ENCODE measurements at regions not wholly inside any gene's neighbourhood (a gene's known extent, or its start where the extent isn't known, plus 50 kb on each side); places are given as distances from the start of the nearest gene placed in this dataset.
"Not testable (repeated sequence)": the region's sequence is repeated elsewhere in the genome, so short reads cannot be mapped to it uniquely, and the experiment has no call there.

DNA sequence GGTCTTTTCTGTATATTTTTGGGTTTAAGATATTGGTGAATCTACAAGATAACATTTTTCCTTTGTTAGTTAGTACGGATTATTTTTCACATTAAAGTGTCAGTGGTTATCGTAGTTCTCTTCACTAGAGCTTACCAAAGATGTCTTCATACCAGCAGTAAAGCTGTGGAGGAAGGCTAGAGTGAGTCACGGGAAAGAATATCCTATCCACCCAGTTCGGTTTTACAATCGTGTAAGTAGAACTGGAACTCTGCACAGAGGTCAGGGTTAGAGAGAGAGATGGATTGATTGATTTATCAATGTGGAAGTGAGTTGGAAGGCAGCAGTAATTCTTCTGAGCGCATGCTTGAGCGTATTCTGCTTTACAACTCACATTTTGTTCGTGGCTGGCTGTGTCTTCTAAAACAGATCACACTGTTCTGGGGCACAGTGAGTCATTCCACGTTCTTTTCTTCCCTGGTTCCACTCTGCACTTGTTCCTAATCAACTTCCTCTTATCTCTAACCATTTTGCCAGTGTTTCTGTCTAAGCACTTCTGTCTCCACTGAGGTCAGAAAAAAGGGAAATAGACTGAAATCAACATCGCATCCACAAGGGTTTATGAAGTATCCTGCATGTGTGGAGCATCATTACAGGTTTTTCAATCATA, 86.5 kb upstream of the ARRDC3 start:
- no peak for DNase-seq

DNA sequence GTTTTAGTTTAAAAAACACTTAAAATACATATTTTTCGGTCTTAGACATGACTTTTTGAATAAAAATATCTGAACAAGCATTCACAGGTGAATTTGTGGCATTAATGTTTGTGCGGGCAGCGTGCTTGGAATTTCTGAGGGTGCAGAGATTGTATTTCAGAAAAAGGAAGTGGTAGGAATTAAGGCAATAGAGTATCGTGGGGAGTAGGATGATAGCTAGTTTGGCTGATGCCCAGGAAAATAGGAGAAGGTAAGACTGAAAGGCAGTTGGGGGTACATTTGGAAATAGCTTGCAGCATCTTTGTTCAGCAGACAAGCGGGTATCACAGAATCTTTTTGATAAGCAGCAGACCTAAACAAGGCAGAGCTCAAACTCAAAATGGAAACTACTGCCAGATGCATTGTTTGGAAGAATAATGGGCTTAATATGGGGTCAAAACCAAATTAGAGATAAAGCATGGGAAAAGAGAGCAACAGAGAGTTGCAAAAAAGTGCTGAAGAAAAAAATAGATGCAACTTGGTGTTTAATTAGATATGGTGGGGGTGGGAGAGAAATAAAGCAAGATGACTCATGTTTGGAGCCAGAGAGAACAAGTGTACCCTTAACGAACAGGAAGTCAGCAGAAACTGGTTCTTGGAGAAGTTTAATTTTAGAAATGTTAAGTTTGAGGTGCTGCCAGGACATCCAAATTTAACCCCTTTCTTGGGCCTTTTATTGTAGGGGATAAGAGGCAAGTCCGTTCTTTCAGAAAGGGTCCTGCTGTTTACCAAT, 85.7 kb upstream of the ARRDC3 start:
- no peak for DNase-seq

DNA sequence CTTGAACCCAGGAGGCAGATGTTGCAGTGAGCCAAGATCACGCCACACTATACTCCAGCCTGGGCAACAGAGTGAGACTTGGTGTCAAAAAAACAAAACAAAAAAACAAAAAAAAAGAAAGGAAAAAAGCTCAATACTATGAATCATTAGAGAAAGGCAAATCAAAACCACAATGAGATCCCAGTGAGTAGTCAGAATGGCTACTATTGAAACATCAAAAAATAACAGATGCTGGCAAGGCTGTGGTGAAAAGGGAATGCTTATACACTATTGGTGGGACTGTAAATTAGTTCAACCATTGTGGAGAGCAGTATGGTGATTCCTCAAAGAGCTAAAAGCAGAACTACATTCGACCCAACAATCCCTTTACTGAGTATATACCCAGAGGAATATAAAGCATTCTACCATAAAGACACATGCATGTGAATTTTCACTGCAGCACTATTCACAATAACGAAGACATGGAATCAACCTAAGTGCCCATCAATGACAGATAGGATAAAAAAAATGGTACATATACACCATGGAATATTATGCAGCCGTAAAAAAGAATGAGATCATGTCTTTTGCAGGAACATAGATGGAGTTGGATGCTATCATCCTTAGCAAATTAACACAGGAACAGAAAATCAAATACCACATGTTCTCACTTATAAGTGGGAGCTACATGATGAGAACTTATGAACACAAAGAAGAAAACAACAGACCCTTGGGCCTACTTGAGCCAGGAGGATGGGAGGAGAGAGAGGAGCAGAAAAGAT, 81.9 kb upstream of the ARRDC3 start:
- DNase-seq, result no peak

DNA sequence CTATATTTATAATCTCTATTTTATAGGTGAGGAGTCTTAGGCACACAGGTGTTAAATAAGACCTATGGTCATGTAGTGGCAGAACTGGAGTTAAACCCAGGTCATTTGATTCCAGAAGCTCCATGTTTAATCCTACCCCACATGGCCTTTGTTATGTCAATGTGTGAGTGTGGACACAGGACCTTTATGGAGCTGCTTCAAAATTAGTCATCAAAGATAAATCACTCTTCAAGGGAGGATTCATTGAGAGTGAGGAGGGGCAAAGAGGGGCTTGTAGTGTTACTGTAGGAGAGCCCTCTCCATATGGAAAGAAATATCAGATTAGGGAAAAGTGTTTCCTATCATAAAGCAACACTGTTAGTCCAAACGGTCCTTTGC, 74.6 kb upstream of the ARRDC3 start:
- no peak for DNase-seq

DNA sequence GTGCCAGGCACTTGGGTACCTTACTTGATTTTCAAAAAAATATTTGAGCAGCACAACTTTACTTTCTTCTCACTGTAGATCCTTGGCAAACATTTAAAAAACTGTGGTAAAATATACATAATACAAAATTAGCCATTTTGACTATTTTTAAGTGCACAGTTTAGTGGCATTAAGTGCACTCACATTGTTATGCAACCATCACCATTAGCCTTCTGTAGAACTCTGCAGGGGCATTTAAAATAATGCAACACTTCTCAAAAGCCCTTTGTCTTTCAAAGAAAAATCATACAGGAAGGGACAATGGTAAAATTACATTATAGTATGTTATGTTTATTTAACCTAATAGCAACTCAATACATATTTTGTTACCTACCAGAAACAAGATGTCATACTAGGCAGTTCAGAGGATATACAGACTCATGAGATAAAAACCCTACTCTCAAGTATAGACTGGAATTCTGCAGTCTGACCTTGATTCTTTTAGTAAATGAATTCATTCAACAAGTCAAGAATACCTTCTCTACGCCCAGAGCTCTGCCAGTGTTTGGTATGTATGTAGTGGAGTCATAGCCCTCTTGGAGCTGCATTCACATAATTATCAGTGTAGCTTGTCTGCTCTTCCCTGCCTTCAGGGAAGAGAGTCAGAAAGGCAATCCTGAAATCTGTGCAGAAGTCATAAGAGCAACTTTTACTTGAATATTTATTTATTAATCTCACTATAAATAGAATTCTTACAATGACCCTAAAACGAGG, 74.0 kb upstream of the ARRDC3 start:
- DNase-seq, result no peak

DNA sequence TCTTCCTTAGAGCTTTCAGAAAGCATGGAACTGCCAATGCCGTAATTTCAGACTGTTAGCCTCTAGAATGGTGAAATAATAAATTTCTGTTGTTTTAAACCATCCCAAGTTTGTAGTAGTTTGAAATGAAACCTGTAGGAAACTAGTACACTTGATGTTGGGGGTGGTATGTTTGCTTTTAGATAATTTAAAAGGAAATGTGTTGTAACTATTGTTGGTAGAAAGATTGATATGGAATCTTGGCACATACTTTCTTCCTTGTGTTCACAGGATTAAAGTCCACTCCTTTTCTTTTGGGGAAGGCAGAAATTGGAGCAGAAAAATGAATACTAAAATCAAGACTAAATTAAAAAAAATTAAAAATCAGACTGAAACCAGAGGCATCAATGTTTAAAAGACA, 66.0 kb upstream of the ARRDC3 start:
- DNase-seq, result no peak

DNA sequence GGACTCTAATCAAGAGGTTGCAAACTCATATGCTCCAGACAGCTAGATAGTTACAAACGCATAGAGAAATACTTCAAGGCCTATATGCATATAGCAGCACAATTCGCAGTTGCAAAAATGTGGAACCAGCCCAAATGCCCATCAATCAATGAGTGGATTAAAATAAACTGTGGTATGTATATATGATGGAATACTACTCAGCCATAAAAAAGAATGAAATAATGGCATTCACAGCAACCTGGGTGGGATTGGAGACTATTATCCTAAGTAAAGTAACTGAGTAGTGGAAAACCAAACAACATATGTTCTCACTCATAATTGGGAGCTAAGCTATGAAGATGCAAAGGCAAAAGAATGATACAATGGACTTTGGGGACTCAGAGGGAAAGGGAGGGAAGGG, 65.0 kb upstream of the ARRDC3 start:
- not testable (repeated sequence) for DNase-seq

DNA sequence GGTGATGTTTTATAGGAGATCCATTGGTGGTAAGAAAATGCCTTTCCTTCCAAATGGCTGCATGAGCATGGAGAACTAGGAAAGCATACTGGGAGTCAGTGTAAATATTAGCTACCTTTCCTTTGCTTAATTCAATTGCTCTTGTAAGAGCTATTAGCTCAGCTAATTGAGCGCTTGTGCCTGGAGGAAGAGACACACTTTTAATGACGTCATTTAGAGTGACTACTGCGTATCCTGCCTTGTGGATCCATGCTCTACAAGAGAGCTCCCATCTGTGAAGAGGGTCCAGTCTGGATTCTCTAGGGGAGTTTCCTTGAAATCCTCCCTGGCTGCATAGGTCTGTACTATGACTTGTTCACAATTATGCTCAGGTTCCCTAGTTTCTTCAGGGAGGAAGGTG, 63.8 kb upstream of the ARRDC3 start:
- not testable (repeated sequence) for DNase-seq

DNA sequence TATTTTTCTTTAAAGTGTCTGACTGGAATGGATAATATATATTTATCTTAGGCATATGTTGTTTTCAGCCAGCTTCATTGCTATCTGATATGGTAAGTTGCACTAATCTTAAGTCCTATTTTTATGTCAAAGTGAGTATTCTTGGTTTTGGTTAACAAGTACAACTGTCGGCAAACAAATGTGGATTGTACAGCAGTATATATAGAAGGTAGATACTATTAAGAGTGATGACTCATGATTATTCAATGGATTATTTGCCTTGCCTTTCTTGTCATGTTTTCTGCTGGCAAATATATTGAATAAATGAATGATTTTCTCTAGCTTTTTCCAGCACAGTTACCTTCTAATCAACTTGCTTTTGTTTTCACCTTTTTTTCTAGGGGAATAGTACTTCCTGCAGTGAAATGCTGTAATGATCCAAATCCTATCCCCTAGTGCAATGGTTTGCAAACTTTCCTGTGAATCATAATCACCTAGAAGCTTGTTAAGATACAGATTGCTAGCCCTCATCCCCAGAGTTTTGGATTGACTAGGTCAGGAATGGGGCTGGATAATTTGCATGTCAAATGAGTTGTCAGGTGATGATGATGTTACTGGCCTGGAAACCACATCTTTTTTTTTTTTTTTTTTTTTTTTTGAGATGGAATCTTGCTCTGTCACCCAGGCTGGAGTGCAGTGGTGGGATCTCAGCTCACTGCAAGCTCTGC, 60.8 kb upstream of the ARRDC3 start:
- DNase-seq, result no peak

DNA sequence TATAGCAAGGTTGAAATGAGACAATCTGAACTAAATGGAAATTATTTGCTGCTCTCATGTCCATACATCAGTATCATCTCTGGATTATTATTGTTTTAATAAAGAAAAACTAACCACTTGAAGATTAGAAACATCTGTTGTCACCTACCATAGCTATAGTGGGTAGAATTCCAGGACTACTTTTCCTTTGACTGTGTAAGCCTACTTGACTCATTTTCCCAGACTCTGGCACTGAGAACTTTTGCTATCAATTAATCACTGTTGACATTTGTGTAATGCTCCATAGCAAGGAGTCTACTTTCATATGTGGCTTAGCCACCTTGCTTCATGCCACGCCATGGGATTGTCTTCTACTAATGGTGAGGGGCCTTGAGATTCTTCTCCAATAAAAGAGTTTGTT, 59.9 kb upstream of the ARRDC3 start:
- no peak for DNase-seq

DNA sequence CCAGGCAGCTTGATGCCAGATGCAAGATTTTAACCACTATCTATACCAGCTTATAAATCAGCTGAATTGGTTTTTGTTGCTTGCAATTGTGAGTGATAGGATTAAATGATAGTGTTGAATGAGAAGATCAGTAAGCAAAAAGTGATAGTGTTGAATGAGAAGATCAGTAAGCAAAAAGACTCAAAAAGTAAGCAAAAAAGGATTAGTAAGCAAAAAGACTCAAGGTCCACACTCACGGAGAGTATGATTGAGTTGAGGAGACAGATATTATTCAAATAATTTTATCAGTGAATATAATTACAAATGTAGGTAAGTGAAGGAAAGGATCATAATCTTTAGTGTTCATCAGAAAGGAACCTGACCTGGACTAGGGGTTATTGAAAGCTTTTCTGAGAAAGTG, 58.0 kb upstream of the ARRDC3 start:
- no peak for DNase-seq

DNA sequence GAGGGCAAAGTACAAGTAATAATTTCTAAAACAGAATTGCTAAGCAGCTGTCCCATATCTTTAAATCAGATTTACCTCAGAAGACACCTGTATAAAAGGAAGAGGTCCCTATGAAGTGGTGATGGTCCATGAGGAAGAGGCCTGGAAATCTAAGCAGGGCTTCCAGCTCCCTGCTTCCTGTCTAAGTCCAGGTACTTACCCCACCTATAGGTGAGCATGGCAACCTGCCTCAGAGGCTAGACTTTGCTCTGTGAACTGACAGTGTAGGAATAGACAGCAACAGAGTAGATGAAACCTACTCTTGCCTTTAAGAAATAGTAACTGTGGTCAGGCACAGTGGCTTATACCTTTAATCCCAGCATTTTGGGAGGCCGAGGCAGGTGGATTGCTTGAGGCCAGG, 55.8 kb upstream of the ARRDC3 start:
- no peak for DNase-seq

DNA sequence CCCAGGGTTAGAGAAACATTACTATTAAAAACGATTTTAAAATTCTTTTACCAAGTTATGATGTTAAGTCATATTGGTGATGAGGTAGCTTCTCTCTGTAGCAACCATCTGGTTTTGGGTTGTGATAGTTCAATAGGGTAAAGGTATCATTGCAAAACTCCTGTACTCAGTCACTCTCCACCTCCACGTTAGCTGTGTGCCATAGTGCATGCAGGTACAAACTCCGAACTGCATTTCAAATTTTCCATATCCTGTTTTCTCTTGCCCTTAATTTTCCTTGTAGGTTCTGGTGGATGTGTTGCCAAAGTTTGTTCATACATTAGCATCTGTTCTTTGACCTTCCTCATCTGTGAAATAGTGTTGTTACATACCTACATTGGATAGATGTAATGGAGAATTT, 53.1 kb upstream of the ARRDC3 start:
- DNase-seq, result no peak

DNA sequence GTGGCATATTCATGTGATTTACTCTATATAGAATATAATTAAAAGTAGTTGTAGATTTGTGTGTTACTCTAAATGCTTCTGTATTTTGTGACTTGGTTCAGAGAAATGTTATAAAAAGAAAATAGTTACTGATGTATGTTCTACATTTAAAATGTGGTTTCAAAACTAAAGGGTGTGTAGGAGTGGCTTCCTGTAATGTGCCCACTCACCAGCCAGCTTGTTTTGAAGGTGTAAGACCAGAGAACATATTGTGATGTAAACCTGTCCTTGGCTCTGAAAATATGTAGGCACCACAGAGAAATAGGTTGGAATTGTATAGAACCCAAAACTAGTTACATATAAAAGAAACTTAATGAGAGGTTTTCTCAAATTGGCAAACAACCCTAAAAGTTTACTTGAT, 51.2 kb upstream of the ARRDC3 start:
- DNase-seq, result no peak

DNA sequence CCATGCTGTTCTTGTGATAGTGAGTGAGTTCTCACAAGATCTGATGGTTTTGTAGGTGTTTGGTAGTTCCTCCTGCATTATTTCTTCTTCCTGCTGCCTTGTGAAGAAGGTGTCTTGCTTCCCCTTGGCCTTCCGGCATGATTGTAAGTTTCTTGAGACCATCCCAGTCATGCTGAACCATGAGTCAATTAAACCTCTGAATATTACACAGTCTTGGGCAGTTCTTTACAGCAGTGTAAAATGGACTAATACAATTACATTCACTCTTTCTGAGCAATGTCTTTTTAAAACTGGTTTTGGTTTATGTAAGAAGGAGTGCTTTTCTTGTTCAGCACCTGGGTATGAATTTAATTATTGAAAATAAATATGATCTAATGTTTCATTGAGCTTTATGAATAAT, 50.7 kb upstream of the ARRDC3 start:
- no peak for DNase-seq
